A549 (cell line): ENCODE measurements at regions not wholly inside any gene's neighbourhood (a gene's known extent, or its start where the extent isn't known, plus 50 kb on each side); places are given as distances from the start of the nearest gene placed in this dataset.

Experiments
- EP300 ChIP-seq, 2 experiments: fragments of >200 bp; sonication (Bioruptor Twin); formaldehyde crosslinking; IDR thresholded peaks; 2 replicates in 1 of 2; 3 replicates in 1 of 2; pipeline ENCODE4 v1.6.1; 2016 to 2017
- ESRRA ChIP-seq: fragments of 150-350 bp; IDR thresholded peaks from 2 replicates; pipeline ENCODE4 v1.6.1; 2014; ENCODE audit warnings: mild to moderate bottlenecking, low read length, borderline replicate concordance
- JUNB ChIP-seq: fragments of >200 bp; sonication (Bioruptor Twin); formaldehyde crosslinking; IDR thresholded peaks from 2 replicates; pipeline ENCODE4 v1.6.1; 2016
- POLR2A ChIP-seq: IDR thresholded peaks from 2 replicates; pipeline ENCODE4 v1.6.1; 2012; ENCODE audit warnings: mild to moderate bottlenecking, low read length
- RCOR1 ChIP-seq: fragments of 150-350 bp; IDR thresholded peaks from 2 replicates; pipeline ENCODE4 v1.6.1; 2014; ENCODE audit warnings: antibody characterized with exemption, low read length, low read depth
- REST ChIP-seq: fragments of 200-600 bp; sonication (generic); IDR thresholded peaks from 2 replicates; pipeline ENCODE4 v1.6.1; 2016; ENCODE audit warnings: antibody characterized with exemption, mild to moderate bottlenecking, moderate library complexity
- SREBF2 ChIP-seq: fragments of 450-650 bp; IDR thresholded peaks from 2 replicates; pipeline ENCODE4 v1.6.1; 2014; ENCODE audit warnings: mild to moderate bottlenecking, moderate library complexity
- ZFP36 ChIP-seq: fragments of 450-650 bp; IDR thresholded peaks from 2 replicates; pipeline ENCODE4 v1.6.1; 2014; ENCODE audit warnings: borderline replicate concordance; ENCODE audit not compliant: partially characterized antibody
- TF ChIP-seq, protein P1 (sequence below): fragments of >200 bp; sonication (Bioruptor Twin); formaldehyde crosslinking; IDR thresholded peaks from 3 replicates; pipeline ENCODE4 v1.5.1; 2016
- TF ChIP-seq, protein P2 (sequence below): fragments of 450-650 bp; IDR thresholded peaks from 2 replicates; pipeline ENCODE4 v1.6.1; 2014; ENCODE audit warnings: antibody characterized with exemption

GRCh38 chr4:81876106-81876505 lies 404.4 kb upstream of the RASGEF1B start:
- TF ChIP-seq, protein P1, sequence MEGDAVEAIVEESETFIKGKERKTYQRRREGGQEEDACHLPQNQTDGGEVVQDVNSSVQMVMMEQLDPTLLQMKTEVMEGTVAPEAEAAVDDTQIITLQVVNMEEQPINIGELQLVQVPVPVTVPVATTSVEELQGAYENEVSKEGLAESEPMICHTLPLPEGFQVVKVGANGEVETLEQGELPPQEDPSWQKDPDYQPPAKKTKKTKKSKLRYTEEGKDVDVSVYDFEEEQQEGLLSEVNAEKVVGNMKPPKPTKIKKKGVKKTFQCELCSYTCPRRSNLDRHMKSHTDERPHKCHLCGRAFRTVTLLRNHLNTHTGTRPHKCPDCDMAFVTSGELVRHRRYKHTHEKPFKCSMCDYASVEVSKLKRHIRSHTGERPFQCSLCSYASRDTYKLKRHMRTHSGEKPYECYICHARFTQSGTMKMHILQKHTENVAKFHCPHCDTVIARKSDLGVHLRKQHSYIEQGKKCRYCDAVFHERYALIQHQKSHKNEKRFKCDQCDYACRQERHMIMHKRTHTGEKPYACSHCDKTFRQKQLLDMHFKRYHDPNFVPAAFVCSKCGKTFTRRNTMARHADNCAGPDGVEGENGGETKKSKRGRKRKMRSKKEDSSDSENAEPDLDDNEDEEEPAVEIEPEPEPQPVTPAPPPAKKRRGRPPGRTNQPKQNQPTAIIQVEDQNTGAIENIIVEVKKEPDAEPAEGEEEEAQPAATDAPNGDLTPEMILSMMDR: no peak
- TF ChIP-seq, protein P2, sequence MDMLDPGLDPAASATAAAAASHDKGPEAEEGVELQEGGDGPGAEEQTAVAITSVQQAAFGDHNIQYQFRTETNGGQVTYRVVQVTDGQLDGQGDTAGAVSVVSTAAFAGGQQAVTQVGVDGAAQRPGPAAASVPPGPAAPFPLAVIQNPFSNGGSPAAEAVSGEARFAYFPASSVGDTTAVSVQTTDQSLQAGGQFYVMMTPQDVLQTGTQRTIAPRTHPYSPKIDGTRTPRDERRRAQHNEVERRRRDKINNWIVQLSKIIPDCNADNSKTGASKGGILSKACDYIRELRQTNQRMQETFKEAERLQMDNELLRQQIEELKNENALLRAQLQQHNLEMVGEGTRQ: no peak
- no peak for TF ChIP-seq POLR2A
- TF ChIP-seq ZFP36: no peak
- TF ChIP-seq JUNB: no peak
- TF ChIP-seq SREBF2: no peak
- no peak for TF ChIP-seq ESRRA
- no peak for TF ChIP-seq REST
- TF ChIP-seq EP300 (IDR thresholded peaks at IDR 0.05): no peak
- no peak for TF ChIP-seq RCOR1
